ENCODE measurements at regions not wholly inside any gene's neighbourhood (a gene's known extent, or its start where the extent isn't known, plus 50 kb on each side); places are given as distances from the start of the nearest gene placed in this dataset.

DNA sequence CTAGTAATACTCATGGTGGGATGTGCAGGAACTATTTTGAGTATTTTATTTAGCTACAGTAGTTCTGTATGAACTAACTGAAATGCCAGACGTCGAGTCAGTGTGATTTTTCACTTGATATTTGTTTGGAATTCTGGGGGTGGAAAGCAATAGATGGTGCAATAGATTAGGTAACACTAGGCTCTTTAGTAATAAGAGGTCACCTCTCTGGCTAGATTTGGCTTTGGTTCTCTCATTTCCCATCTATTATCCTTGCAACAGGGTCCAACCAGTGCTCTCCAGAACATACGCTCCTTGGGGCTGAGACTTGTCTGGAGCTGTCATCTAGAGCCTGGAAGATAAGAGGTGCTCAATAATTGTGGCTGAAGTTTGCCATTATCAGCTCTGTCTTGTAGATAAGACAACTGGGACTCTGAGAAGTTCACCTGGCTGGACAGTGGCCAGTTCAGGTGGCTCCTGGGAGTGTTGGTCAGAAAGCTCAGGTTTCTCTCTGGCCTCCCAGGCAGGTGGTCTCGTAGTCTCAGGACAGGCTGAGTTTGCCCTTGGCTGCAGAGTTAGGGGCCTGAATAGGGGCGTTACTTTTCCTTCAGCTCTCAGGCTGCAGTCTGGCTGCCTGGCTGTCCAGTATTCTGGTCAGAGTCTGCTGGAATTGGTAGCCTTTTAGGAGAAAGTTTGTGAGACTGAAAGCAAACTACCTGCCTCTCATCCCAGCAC, 277.5 kb upstream of the RGMA start:
- no peak overlapping the region for H2AK5ac ChIP-seq (ENCODE audit: low read depth, low read length)
- BruUV-seq (replicated peaks): no TSS peak
- H3K27ac ChIP-seq (ENCODE audit: insufficient read depth, low read length): no peak overlapping the region
- H3K9me1 ChIP-seq (ENCODE audit: insufficient read depth, low read length): no peaks in the 10 kb centered on the region
- no peak overlapping the region for H3K14ac ChIP-seq (replicated peaks; ENCODE audit: low read depth, low read length)
- no peak overlapping the region for H2BK20ac ChIP-seq (ENCODE audit: low read depth, low read length)
- H3K4ac ChIP-seq (ENCODE audit: low read depth, low read length): no peak overlapping the region
- H3K4me3 ChIP-seq (ENCODE audit: insufficient read depth, low read depth, low read length): no peak overlapping the region
- H3K18ac ChIP-seq (ENCODE audit: low read depth, low read length): no peak overlapping the region
- H2AFZ ChIP-seq (replicated peaks; ENCODE audit: low read length, poor library complexity): no peak overlapping the region
- WGBS, 2 experiments (ENCODE audit: extremely low coverage in 2 of 2, insufficient read length in 1 of 2): no CpG with 5 or more reads among the region's 5 CpGs
- H3K79me1 ChIP-seq (ENCODE audit: low read depth in 1 of 2, low read length in 2 of 2): no peaks in the 10 kb centered on the region
- H2BK5ac ChIP-seq (ENCODE audit: low read depth, low read length, poor library complexity, severe bottlenecking): no peak overlapping the region
- H4K8ac ChIP-seq (ENCODE audit: low read depth in 2 of 2, low read length in 2 of 2): no peak overlapping the region
- no peaks in the 10 kb centered on the region for H3K4me1 ChIP-seq (ENCODE audit: control insufficient read depth, insufficient read depth, low read length)
- no peak overlapping the region for H2AK9ac ChIP-seq (replicated peaks; ENCODE audit: low read depth, low read length, poor library complexity)
- H4K20me1 ChIP-seq (ENCODE audit: insufficient read depth, low read length): no peaks in the 10 kb centered on the region
- in situ Hi-C loops (cut with MboI; ENCODE audit: low sequenced_read_pairs): no loop called here
- ChIA-PET POLR2A (ENCODE audit: unreplicated experiment) (no interaction called here), CTCF (no interaction called here)
- dilution Hi-C loops (cut with HindIII; ENCODE audit: low sequenced_read_pairs, unreplicated experiment): no loop called here
- no peak for ATAC-seq (ENCODE audit: low read depth)
- TF ChIP-seq MAZ (IDR thresholded peaks at IDR 0.05; ENCODE audit: borderline replicate concordance, low read depth, low read length) (no peak), CHD1 (IDR thresholded peaks at IDR 0.05; ENCODE audit: low read depth, low read length) (no peak), FOS (IDR thresholded peaks at IDR 0.05; ENCODE audit: low read depth, low read length) (no peak), RFX5 (IDR thresholded peaks at IDR 0.05; ENCODE audit: low read depth, low read length) (no peak), MAFK (IDR thresholded peaks at IDR 0.05; ENCODE audit: low read depth, low read length) (no peak), POLR2A (IDR thresholded peaks at IDR 0.05; ENCODE audit: low read depth, low read length) (no peak), RAD21 (IDR thresholded peaks at IDR 0.05; ENCODE audit: low read length) (no peak), USF2 (IDR thresholded peaks at IDR 0.05; ENCODE audit: low read depth, low read length) (no peak), NFE2L2 (IDR thresholded peaks at IDR 0.05; ENCODE audit: low read depth, low read length) (no peak), SMC3 (IDR thresholded peaks at IDR 0.05; ENCODE audit: low read depth, low read length) (no peak), MXI1 (IDR thresholded peaks at IDR 0.05; ENCODE audit: borderline replicate concordance, low read depth, low read length) (no peak)
- TF ChIP-seq, protein P1, sequence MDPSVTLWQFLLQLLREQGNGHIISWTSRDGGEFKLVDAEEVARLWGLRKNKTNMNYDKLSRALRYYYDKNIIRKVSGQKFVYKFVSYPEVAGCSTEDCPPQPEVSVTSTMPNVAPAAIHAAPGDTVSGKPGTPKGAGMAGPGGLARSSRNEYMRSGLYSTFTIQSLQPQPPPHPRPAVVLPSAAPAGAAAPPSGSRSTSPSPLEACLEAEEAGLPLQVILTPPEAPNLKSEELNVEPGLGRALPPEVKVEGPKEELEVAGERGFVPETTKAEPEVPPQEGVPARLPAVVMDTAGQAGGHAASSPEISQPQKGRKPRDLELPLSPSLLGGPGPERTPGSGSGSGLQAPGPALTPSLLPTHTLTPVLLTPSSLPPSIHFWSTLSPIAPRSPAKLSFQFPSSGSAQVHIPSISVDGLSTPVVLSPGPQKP (IDR thresholded peaks at IDR 0.05; ENCODE audit: borderline replicate concordance, low read depth, low read length): no peak
- TF ChIP-seq, protein P2, sequence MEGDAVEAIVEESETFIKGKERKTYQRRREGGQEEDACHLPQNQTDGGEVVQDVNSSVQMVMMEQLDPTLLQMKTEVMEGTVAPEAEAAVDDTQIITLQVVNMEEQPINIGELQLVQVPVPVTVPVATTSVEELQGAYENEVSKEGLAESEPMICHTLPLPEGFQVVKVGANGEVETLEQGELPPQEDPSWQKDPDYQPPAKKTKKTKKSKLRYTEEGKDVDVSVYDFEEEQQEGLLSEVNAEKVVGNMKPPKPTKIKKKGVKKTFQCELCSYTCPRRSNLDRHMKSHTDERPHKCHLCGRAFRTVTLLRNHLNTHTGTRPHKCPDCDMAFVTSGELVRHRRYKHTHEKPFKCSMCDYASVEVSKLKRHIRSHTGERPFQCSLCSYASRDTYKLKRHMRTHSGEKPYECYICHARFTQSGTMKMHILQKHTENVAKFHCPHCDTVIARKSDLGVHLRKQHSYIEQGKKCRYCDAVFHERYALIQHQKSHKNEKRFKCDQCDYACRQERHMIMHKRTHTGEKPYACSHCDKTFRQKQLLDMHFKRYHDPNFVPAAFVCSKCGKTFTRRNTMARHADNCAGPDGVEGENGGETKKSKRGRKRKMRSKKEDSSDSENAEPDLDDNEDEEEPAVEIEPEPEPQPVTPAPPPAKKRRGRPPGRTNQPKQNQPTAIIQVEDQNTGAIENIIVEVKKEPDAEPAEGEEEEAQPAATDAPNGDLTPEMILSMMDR (conservative IDR thresholded peaks at IDR 0.05; ENCODE audit: low read depth, low read length): no peak
- no peak overlapping the region for H4K5ac ChIP-seq (ENCODE audit: low read depth, low read length)
- no peak overlapping the region for H2BK120ac ChIP-seq (ENCODE audit: low read depth, low read length)
- H3K36me3 ChIP-seq (ENCODE audit: control insufficient read depth, insufficient read depth, low read length): no peaks in the 10 kb centered on the region
- no peak for DNase-seq
- peaks cover 33% of the 10 kb centered on the region for H3K9me3 ChIP-seq (ENCODE audit: control insufficient read depth, insufficient read depth, low read length)
- no peak overlapping the region for H3K9ac ChIP-seq (ENCODE audit: low read depth, low read length)
- no peak overlapping the region for H2BK15ac ChIP-seq (ENCODE audit: low read depth, low read length)
- H3K27me3 ChIP-seq (ENCODE audit: control insufficient read depth, insufficient read depth, low read length): no peaks in the 10 kb centered on the region
- no peak overlapping the region for H3K56ac ChIP-seq (ENCODE audit: extremely low read depth, insufficient read depth, low read length)
- no peak overlapping the region for H3K4me2 ChIP-seq (ENCODE audit: low read depth, low read length)
- intact Hi-C loops (cut with micrococcal nuclease): no loop called here
- no peak overlapping the region for H4K91ac ChIP-seq (ENCODE audit: insufficient read depth, low read depth, low read length)
- H3K23ac ChIP-seq (ENCODE audit: low read depth, low read length): no peak overlapping the region
